Activated T-helper 1 cell treated with anti-CD3 and anti-CD28 coated beads, Interleukin-12 subunit alpha, Interleukin-12 subunit beta, Interleukin-2, Interleukin-4 antibody, amounts not matched to agents 30 ng/mL and 10 ng/mL and 1 ng/mL, durations not matched to agents 14 hours and 24 hours and 36 hours (primary cell): ENCODE measurements at regions not wholly inside any gene's neighbourhood (a gene's known extent, or its start where the extent isn't known, plus 50 kb on each side); places are given as distances from the start of the nearest gene placed in this dataset.
"Not testable (repeated sequence)": the region's sequence is repeated elsewhere in the genome, so short reads cannot be mapped to it uniquely, and the experiment has no call there.

Source experiments
- DNase-seq: peaks from one replicate; pipeline ENCODE4 v3.0.0; 2021; ENCODE audit warnings: low spot score
- H3K27ac Mint-ChIP-seq: one replicate; pipeline ENCODE4 v1.8.0; 2021; ENCODE audit warnings: mild to moderate bottlenecking, mixed read lengths
- H3K27me3 Mint-ChIP-seq: one replicate; pipeline ENCODE4 v1.8.0; 2022; ENCODE audit warnings: mild to moderate bottlenecking, moderate library complexity, mixed read lengths; ENCODE audit not compliant: insufficient read depth
- H3K36me3 Mint-ChIP-seq: one replicate; pipeline ENCODE4 v1.8.0; 2021; ENCODE audit warnings: low read depth, mixed read lengths
- H3K4me1 Mint-ChIP-seq: one replicate; pipeline ENCODE4 v1.8.0; 2021; ENCODE audit warnings: low read depth, mixed read lengths
- H3K4me3 Mint-ChIP-seq: one replicate; pipeline ENCODE4 v1.8.0; 2021; ENCODE audit warnings: mild to moderate bottlenecking, moderate library complexity, mixed read lengths
- H3K9me3 Mint-ChIP-seq: one replicate; pipeline ENCODE4 v1.8.0; 2021; ENCODE audit warnings: mixed read lengths
- intact Hi-C: fragments of 100-400 bp; cut with micrococcal nuclease; formaldehyde crosslinking; loops from one replicate; pipeline ENCODE4 v1.15.1; 2024

GRCh38 chr9:85303757-85304134 lies 438.0 kb downstream of the AGTPBP1 start:
- H3K36me3 Mint-ChIP-seq = no peaks in the 10 kb centered on the region
- no peaks in the 10 kb centered on the region for H3K9me3 Mint-ChIP-seq
- no peak for DNase-seq
- intact Hi-C loops = no loop called here
- H3K27ac Mint-ChIP-seq = no peak overlapping the region
- H3K4me3 Mint-ChIP-seq = no peak overlapping the region
- no peaks in the 10 kb centered on the region for H3K4me1 Mint-ChIP-seq
- H3K27me3 Mint-ChIP-seq = no peaks in the 10 kb centered on the region

- H3K27me3 Mint-ChIP-seq = no peaks in the 10 kb centered on the region
- no peak overlapping the region for H3K27ac Mint-ChIP-seq
- H3K4me3 Mint-ChIP-seq = no peak overlapping the region
- H3K9me3 Mint-ChIP-seq = no peaks in the 10 kb centered on the region
- H3K36me3 Mint-ChIP-seq = no peaks in the 10 kb centered on the region
- intact Hi-C loops = no loop called here
- DNase-seq = no peak
- no peaks in the 10 kb centered on the region for H3K4me1 Mint-ChIP-seq
Observed at GRCh38 chr9:85302938-85303756, 438.6 kb downstream of the AGTPBP1 start.

GRCh38 chr9:85298499-85298898 lies 443.3 kb downstream of the AGTPBP1 start:
- H3K27me3 Mint-ChIP-seq = no peaks in the 10 kb centered on the region

GRCh38 chr9:85295244-85295643 lies 446.5 kb downstream of the AGTPBP1 start:
- H3K9me3 Mint-ChIP-seq, H3K36me3 Mint-ChIP-seq, H3K27me3 Mint-ChIP-seq, intact Hi-C loops, H3K27ac Mint-ChIP-seq, H3K4me3 Mint-ChIP-seq, H3K4me1 Mint-ChIP-seq, DNase-seq: not testable (repeated sequence)

More at GRCh38 chr9:85298499-85298898, 443.3 kb downstream of the AGTPBP1 start:
- DNase-seq = no peak
- intact Hi-C loops = no loop called here
- H3K36me3 Mint-ChIP-seq = no peaks in the 10 kb centered on the region
- no peaks in the 10 kb centered on the region for H3K4me1 Mint-ChIP-seq
- no peak overlapping the region for H3K4me3 Mint-ChIP-seq
- no peaks in the 10 kb centered on the region for H3K9me3 Mint-ChIP-seq
- H3K27ac Mint-ChIP-seq = no peak overlapping the region

- no peaks in the 10 kb centered on the region for H3K9me3 Mint-ChIP-seq
- H3K27ac Mint-ChIP-seq = no peak overlapping the region
- H3K4me1 Mint-ChIP-seq = peaks cover 6% of the 10 kb centered on the region
- H3K27me3 Mint-ChIP-seq = peaks cover 10% of the 10 kb centered on the region
- intact Hi-C loops = no loop called here
- DNase-seq = no peak
- no peak overlapping the region for H3K4me3 Mint-ChIP-seq
- H3K36me3 Mint-ChIP-seq = no peaks in the 10 kb centered on the region
Observed at GRCh38 chr9:85292261-85292660, 449.5 kb downstream of the AGTPBP1 start.

- Mint-ChIP-seq H3K27me3 (peaks cover 10% of the 10 kb centered on the region), H3K4me1 (peaks cover 6% of the 10 kb centered on the region), H3K27ac (no peak overlapping the region), H3K4me3 (no peak overlapping the region), H3K9me3 (no peaks in the 10 kb centered on the region), H3K36me3 (no peaks in the 10 kb centered on the region)
- intact Hi-C loops = no loop called here
- no peak for DNase-seq
Observed at GRCh38 chr9:85291266-85291665, 450.5 kb downstream of the AGTPBP1 start.

GRCh38 chr9:85290019-85290418 lies 451.7 kb downstream of the AGTPBP1 start:
- Mint-ChIP-seq H3K36me3 (no peaks in the 10 kb centered on the region), H3K27ac (no peak overlapping the region), H3K9me3 (no peaks in the 10 kb centered on the region), H3K4me3 (no peak overlapping the region), H3K27me3 (peaks cover 10% of the 10 kb centered on the region), H3K4me1 (peaks cover 6% of the 10 kb centered on the region)
- intact Hi-C loops = no loop called here
- no peak for DNase-seq

- Mint-ChIP-seq H3K4me3 (no peak overlapping the region), H3K4me1 (peaks cover 6% of the 10 kb centered on the region), H3K27me3 (peaks cover 10% of the 10 kb centered on the region), H3K36me3 (no peaks in the 10 kb centered on the region), H3K27ac (no peak overlapping the region), H3K9me3 (no peaks in the 10 kb centered on the region)
- intact Hi-C loops = no loop called here
- no peak for DNase-seq
Observed at GRCh38 chr9:85289142-85289541, 452.6 kb downstream of the AGTPBP1 start.

GRCh38 chr9:85283421-85283820 lies 458.3 kb downstream of the AGTPBP1 start:
- no peak overlapping the region for H3K27ac Mint-ChIP-seq
- H3K4me1 Mint-ChIP-seq = no peaks in the 10 kb centered on the region
- no peak for DNase-seq
- no peaks in the 10 kb centered on the region for H3K9me3 Mint-ChIP-seq
- no peaks in the 10 kb centered on the region for H3K27me3 Mint-ChIP-seq
- H3K4me3 Mint-ChIP-seq = no peak overlapping the region
- H3K36me3 Mint-ChIP-seq = no peaks in the 10 kb centered on the region
- intact Hi-C loops = no loop called here

- Mint-ChIP-seq H3K4me3 (no peak overlapping the region), H3K9me3 (no peaks in the 10 kb centered on the region), H3K27me3 (no peaks in the 10 kb centered on the region), H3K36me3 (no peaks in the 10 kb centered on the region), H3K4me1 (no peaks in the 10 kb centered on the region), H3K27ac (no peak overlapping the region)
- intact Hi-C loops = no loop called here
- DNase-seq = no peak
Observed at GRCh38 chr9:85278769-85279168, 463.0 kb downstream of the AGTPBP1 start.

- Mint-ChIP-seq H3K9me3 (no peaks in the 10 kb centered on the region), H3K4me1 (no peaks in the 10 kb centered on the region), H3K27me3 (no peaks in the 10 kb centered on the region), H3K27ac (no peak overlapping the region), H3K36me3 (no peaks in the 10 kb centered on the region), H3K4me3 (no peak overlapping the region)
- no peak for DNase-seq
- intact Hi-C loops = no loop called here
Observed at GRCh38 chr9:85276741-85277140, 465.0 kb downstream of the AGTPBP1 start.

- H3K4me3 Mint-ChIP-seq = no peak overlapping the region
- no peaks in the 10 kb centered on the region for H3K36me3 Mint-ChIP-seq
- no peaks in the 10 kb centered on the region for H3K27me3 Mint-ChIP-seq
- no peaks in the 10 kb centered on the region for H3K9me3 Mint-ChIP-seq
- intact Hi-C loops = no loop called here
- H3K4me1 Mint-ChIP-seq = no peaks in the 10 kb centered on the region
- DNase-seq = no peak
- H3K27ac Mint-ChIP-seq = no peak overlapping the region
Observed at GRCh38 chr9:85269811-85270210, 471.9 kb downstream of the AGTPBP1 start.

GRCh38 chr9:85268131-85268530 lies 473.6 kb downstream of the AGTPBP1 start:
- no peak for DNase-seq
- no peaks in the 10 kb centered on the region for H3K9me3 Mint-ChIP-seq
- H3K27ac Mint-ChIP-seq = no peak overlapping the region
- H3K36me3 Mint-ChIP-seq = no peaks in the 10 kb centered on the region
- H3K4me1 Mint-ChIP-seq = no peaks in the 10 kb centered on the region
- intact Hi-C loops = no loop called here
- H3K4me3 Mint-ChIP-seq = no peak overlapping the region
- H3K27me3 Mint-ChIP-seq = no peaks in the 10 kb centered on the region

- Mint-ChIP-seq H3K27ac (no peak overlapping the region), H3K9me3 (no peaks in the 10 kb centered on the region), H3K4me1 (no peaks in the 10 kb centered on the region), H3K27me3 (no peaks in the 10 kb centered on the region), H3K4me3 (no peak overlapping the region), H3K36me3 (no peaks in the 10 kb centered on the region)
- no peak for DNase-seq
- intact Hi-C loops = no loop called here
Observed at GRCh38 chr9:85264695-85265094, 477.1 kb downstream of the AGTPBP1 start.
